ENCODE measurements at regions not wholly inside any gene's neighbourhood (a gene's known extent, or its start where the extent isn't known, plus 50 kb on each side); places are given as distances from the start of the nearest gene placed in this dataset.
"Not testable (repeated sequence)": the region's sequence is repeated elsewhere in the genome, so short reads cannot be mapped to it uniquely, and the experiment has no call there.

- TF ChIP-seq CTCF (conservative IDR thresholded peaks at IDR 0.05; ENCODE audit: control insufficient read depth, insufficient read depth, low read depth, low read length) = no peak
- DNase-seq (ENCODE audit: low read depth) = peak; percentile 90
- H3K4me3 ChIP-seq (ENCODE audit: control insufficient read depth, low read depth, low read length) = no peak overlapping the region
Observed at GRCh38 chr5:174533751-174534241, 190.6 kb upstream of the MSX2 start.

- DNase-seq (ENCODE audit: low read depth) = peak; percentile 30
- no peak for TF ChIP-seq CTCF (conservative IDR thresholded peaks at IDR 0.05; ENCODE audit: control insufficient read depth, insufficient read depth, low read depth, low read length)
- no peak overlapping the region for H3K4me3 ChIP-seq (ENCODE audit: control insufficient read depth, low read depth, low read length)
Observed at GRCh38 chr5:174535669-174536068, 188.7 kb upstream of the MSX2 start.

- not testable (repeated sequence) for DNase-seq (ENCODE audit: low read depth); H3K4me3 ChIP-seq (ENCODE audit: control insufficient read depth, low read depth, low read length)
Observed at GRCh38 chr5:174539823-174540222, 184.6 kb upstream of the MSX2 start.

- DNase-seq (ENCODE audit: low read depth) = no peak
- TF ChIP-seq CTCF (conservative IDR thresholded peaks at IDR 0.05; ENCODE audit: control insufficient read depth, insufficient read depth, low read depth, low read length) = no peak
- no peak overlapping the region for H3K4me3 ChIP-seq (ENCODE audit: control insufficient read depth, low read depth, low read length)
Observed at GRCh38 chr5:174542037-174542436, 182.3 kb upstream of the MSX2 start.

GRCh38 chr5:174542471-174542870, 181.9 kb upstream of the MSX2 start:
- TF ChIP-seq CTCF (conservative IDR thresholded peaks at IDR 0.05; ENCODE audit: control insufficient read depth, insufficient read depth, low read depth, low read length) = no peak
- no peak for DNase-seq (ENCODE audit: low read depth)
- no peak overlapping the region for H3K4me3 ChIP-seq (ENCODE audit: control insufficient read depth, low read depth, low read length)

- DNase-seq (ENCODE audit: low read depth) = no peak
- H3K4me3 ChIP-seq (ENCODE audit: control insufficient read depth, low read depth, low read length) = no peak overlapping the region
- TF ChIP-seq CTCF (conservative IDR thresholded peaks at IDR 0.05; ENCODE audit: control insufficient read depth, insufficient read depth, low read depth, low read length) = no peak
Observed at GRCh38 chr5:174545926-174546325, 178.5 kb upstream of the MSX2 start.

- no peak for DNase-seq (ENCODE audit: low read depth)
- TF ChIP-seq CTCF (conservative IDR thresholded peaks at IDR 0.05; ENCODE audit: control insufficient read depth, insufficient read depth, low read depth, low read length) = no peak
- H3K4me3 ChIP-seq (ENCODE audit: control insufficient read depth, low read depth, low read length) = no peak overlapping the region
Observed at GRCh38 chr5:174547814-174548213, 176.6 kb upstream of the MSX2 start.

Data from fibroblast of mammary gland (primary cell).